Panc1 (cell line): ENCODE measurements at regions not wholly inside any gene's neighbourhood (a gene's known extent, or its start where the extent isn't known, plus 50 kb on each side); places are given as distances from the start of the nearest gene placed in this dataset.

ENCODE experiments used
- ATAC-seq: fragments of 200-7000 bp; cut with Tn5 transposase; 2 replicates; pipeline ENCODE4 v1.9.1; 2020; ENCODE audit warnings: mild to moderate bottlenecking, moderate library complexity
- BruUV-seq: library from RNA; stranded (reverse); fragments of 400-500 nt; replicated peaks from 2 replicates; lab custom pipeline; 2021; lab: Mats Ljungman, UMichigan
- CTCF ChIA-PET: fragments of 300-600 bp; sonication (Branson Sonifier 250); formaldehyde crosslinking; loops from one replicate; lab custom pipeline; 2022; ENCODE audit warnings: antibody characterized with exemption; lab: Charles Lee
- POLR2A ChIA-PET: fragments of 300-600 bp; sonication (Branson Sonifier 250); formaldehyde crosslinking; loops from one replicate; lab custom pipeline; 2022; ENCODE audit warnings: antibody characterized with exemption; lab: Charles Lee
- DNase-seq: peaks from one replicate; pipeline ENCODE4 v3.0.0-alpha.2; 2010; ENCODE audit warnings: low read depth, low spot score
- H3K27ac ChIP-seq: 2 replicates; pipeline ENCODE4 v1.5.1; 2011; ENCODE audit warnings: mild to moderate bottlenecking, low read length, inconsistent platforms
- H3K27me3 ChIP-seq: fragments of 200-500 bp; sonication (Bioruptor generic); 2 replicates; pipeline ENCODE4 v1.6.0; 2014; ENCODE audit warnings: low read length, inconsistent platforms; ENCODE audit not compliant: control insufficient read depth, insufficient read depth
- H3K36me3 ChIP-seq: fragments of 200-500 bp; sonication (Bioruptor generic); 2 replicates; pipeline ENCODE4 v1.5.1; 2014; ENCODE audit warnings: inconsistent platforms, mild to moderate bottlenecking, low read length, moderate library complexity; ENCODE audit not compliant: control insufficient read depth, insufficient read depth
- H3K4me1 ChIP-seq: 2 replicates; pipeline ENCODE4 v1.5.1; 2011; ENCODE audit warnings: inconsistent platforms, mild to moderate bottlenecking, low read length, moderate library complexity; ENCODE audit not compliant: control insufficient read depth, insufficient read depth
- H3K4me3 ChIP-seq, 2 experiments: 2 replicates each; pipeline ENCODE4 v1.5.1; 2011 to 2012; ENCODE audit warnings: low read depth in 2 of 2, low read length in 2 of 2, mild to moderate bottlenecking in 2 of 2, inconsistent platforms in 1 of 2, moderate library complexity in 1 of 2
- H3K9me3 ChIP-seq: fragments of 200-500 bp; sonication (Bioruptor generic); 2 replicates; pipeline ENCODE4 v1.5.1; 2014; ENCODE audit warnings: low read depth, mild to moderate bottlenecking, inconsistent platforms, low read length, moderate library complexity; ENCODE audit not compliant: control insufficient read depth, insufficient read depth
- POLR2AphosphoS5 ChIP-seq: IDR thresholded peaks from 2 replicates; pipeline ENCODE4 v1.6.1; 2012; ENCODE audit warnings: mild to moderate bottlenecking, low read depth, low read length, moderate library complexity
- REST ChIP-seq, 2 experiments: IDR thresholded peaks; 2 replicates each; pipeline ENCODE4 v1.6.1; 2011 to 2012; ENCODE audit warnings: low read depth in 2 of 2, control low read depth in 1 of 2, low read length in 1 of 2, mild to moderate bottlenecking in 1 of 2, moderate library complexity in 1 of 2; ENCODE audit not compliant: insufficient read depth in 1 of 2
- SIN3A ChIP-seq: IDR thresholded peaks from 2 replicates; pipeline ENCODE4 v1.6.1; 2012; ENCODE audit warnings: low read depth, mild to moderate bottlenecking, low read length, moderate library complexity, borderline replicate concordance; ENCODE audit not compliant: insufficient read depth
- TCF7L2 ChIP-seq: IDR thresholded peaks from 2 replicates; pipeline ENCODE4 v1.6.1; 2011; ENCODE audit warnings: mild to moderate bottlenecking, low read depth, low read length, inconsistent platforms
- in situ Hi-C: cut with HindIII; loops from 2 replicates; pipeline ENCODE4 v1.10.0; 2016; ENCODE audit warnings: low sequenced_read_pairs, low pct_unique_long_range_greater_than_20kb
- intact Hi-C: fragments of 100-400 bp; cut with micrococcal nuclease; formaldehyde crosslinking; loops from one replicate; pipeline ENCODE4 v1.10.0; 2022; ENCODE audit not compliant: unreplicated experiment
- TF ChIP-seq, protein P1 (sequence below): fragments of 450-650 bp; IDR thresholded peaks from 2 replicates; pipeline ENCODE4 v1.5.1; 2017; ENCODE audit warnings: mild to moderate bottlenecking

GRCh38 chr4:147408189-147408588 is 72.7 kb upstream of the EDNRA start:
- Histone ChIP-seq H3K27ac (no peak overlapping the region), H3K4me1 (no peaks in the 10 kb centered on the region), H3K9me3 (no peaks in the 10 kb centered on the region), H3K36me3 (no peaks in the 10 kb centered on the region), H3K27me3 (no peaks in the 10 kb centered on the region), H3K4me3 (no peak overlapping the region)
- in situ Hi-C loops = no loop called here
- TF ChIP-seq, protein P1, sequence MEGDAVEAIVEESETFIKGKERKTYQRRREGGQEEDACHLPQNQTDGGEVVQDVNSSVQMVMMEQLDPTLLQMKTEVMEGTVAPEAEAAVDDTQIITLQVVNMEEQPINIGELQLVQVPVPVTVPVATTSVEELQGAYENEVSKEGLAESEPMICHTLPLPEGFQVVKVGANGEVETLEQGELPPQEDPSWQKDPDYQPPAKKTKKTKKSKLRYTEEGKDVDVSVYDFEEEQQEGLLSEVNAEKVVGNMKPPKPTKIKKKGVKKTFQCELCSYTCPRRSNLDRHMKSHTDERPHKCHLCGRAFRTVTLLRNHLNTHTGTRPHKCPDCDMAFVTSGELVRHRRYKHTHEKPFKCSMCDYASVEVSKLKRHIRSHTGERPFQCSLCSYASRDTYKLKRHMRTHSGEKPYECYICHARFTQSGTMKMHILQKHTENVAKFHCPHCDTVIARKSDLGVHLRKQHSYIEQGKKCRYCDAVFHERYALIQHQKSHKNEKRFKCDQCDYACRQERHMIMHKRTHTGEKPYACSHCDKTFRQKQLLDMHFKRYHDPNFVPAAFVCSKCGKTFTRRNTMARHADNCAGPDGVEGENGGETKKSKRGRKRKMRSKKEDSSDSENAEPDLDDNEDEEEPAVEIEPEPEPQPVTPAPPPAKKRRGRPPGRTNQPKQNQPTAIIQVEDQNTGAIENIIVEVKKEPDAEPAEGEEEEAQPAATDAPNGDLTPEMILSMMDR = no peak
- TF ChIP-seq TCF7L2 = no peak
- BruUV-seq = no TSS peak
- intact Hi-C loops = no loop called here
- CTCF ChIA-PET = no interaction called here
- ATAC-seq (no peak), DNase-seq (no peak)
- POLR2A ChIA-PET = no interaction called here

DNA sequence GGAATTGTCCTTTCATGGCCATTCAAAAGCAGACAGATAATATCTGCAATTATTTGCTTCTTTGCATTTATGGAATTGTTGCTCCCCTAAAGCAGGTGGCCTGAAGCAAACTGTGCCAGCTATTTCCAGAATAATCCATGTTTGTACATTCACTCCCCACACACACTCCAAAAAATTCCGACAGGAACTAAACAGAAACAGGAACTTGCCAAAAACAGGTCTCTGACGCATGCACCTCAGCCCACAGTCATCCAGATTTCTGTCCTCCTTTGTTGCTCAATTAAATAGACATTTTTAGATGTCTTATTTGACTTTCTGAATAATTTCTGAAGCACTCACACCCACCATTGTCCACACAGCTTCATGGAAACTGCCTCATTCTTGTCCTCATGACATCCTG is 71.5 kb upstream of the EDNRA start:
- no peaks in the 10 kb centered on the region for H3K36me3 ChIP-seq
- in situ Hi-C loops = no loop called here
- H3K27me3 ChIP-seq = no peaks in the 10 kb centered on the region
- no peaks in the 10 kb centered on the region for H3K4me1 ChIP-seq
- no peak overlapping the region for H3K27ac ChIP-seq
- DNase-seq (no peak), ATAC-seq (no peak)
- BruUV-seq = no TSS peak
- CTCF ChIA-PET = no interaction called here
- intact Hi-C loops = no loop called here
- H3K9me3 ChIP-seq = no peaks in the 10 kb centered on the region
- H3K4me3 ChIP-seq = no peak overlapping the region
- no peak for TF ChIP-seq TCF7L2
- no peak for TF ChIP-seq SIN3A
- no peak for TF ChIP-seq REST (IDR thresholded peaks at IDR 0.05; ENCODE audit: insufficient read depth in 1 of 2, low read depth in 2 of 2, low read length in 1 of 2)
- TF ChIP-seq, protein P1 = no peak
- no peak for TF ChIP-seq POLR2AphosphoS5
- POLR2A ChIA-PET = no interaction called here

- H3K9me3 ChIP-seq = no peaks in the 10 kb centered on the region
- ATAC-seq (no peak), DNase-seq (no peak)
- in situ Hi-C loops = no loop called here
- no TSS peak for BruUV-seq
- TF ChIP-seq REST (IDR thresholded peaks at IDR 0.05; ENCODE audit: insufficient read depth in 1 of 2, low read depth in 2 of 2, low read length in 1 of 2) = no peak
- no peak for TF ChIP-seq POLR2AphosphoS5
- no peak overlapping the region for H3K4me3 ChIP-seq
- no peaks in the 10 kb centered on the region for H3K4me1 ChIP-seq
- POLR2A ChIA-PET = no interaction called here
- H3K36me3 ChIP-seq = no peaks in the 10 kb centered on the region
- CTCF ChIA-PET = no interaction called here
- intact Hi-C loops = no loop called here
- no peaks in the 10 kb centered on the region for H3K27me3 ChIP-seq
- H3K27ac ChIP-seq = no peak overlapping the region
These were observed 62.7 kb upstream of the EDNRA start for GRCh38 chr4:147418226-147418625.
